HS-5 (cell line): ENCODE measurements at regions not wholly inside any gene's neighbourhood (a gene's known extent, or its start where the extent isn't known, plus 50 kb on each side); places are given as distances from the start of the nearest gene placed in this dataset.
"Not testable (repeated sequence)": the region's sequence is repeated elsewhere in the genome, so short reads cannot be mapped to it uniquely, and the experiment has no call there.

Source experiments
- DNase-seq: peaks from one replicate; pipeline ENCODE4 v3.0.0-alpha.2; 2012; ENCODE audit warnings: low read depth

DNA sequence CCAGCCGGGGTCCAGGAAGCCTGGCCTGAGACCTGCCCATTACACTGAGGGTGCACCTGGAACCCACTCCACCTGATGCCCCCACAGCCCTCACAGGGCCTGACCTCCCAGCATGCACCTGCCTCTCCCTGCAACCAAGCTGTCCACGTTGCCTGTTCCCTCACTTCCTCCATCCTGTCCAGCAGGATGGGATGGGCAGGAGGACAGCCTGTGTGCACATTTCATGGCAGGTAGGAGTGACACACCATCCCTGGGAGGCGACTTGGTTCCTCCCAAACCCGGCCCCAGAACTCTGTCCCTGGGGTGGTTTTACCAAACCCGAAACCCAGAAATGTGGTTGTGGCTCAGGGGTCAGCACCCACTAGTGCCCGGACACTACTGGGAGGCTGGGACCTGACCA is 203.8 kb upstream of the ZNF519 start:
- DNase-seq = not testable (repeated sequence)

- DNase-seq = not testable (repeated sequence)
These were observed 189.0 kb upstream of the ZNF519 start for GRCh38 chr18:14321217-14321616.

DNA sequence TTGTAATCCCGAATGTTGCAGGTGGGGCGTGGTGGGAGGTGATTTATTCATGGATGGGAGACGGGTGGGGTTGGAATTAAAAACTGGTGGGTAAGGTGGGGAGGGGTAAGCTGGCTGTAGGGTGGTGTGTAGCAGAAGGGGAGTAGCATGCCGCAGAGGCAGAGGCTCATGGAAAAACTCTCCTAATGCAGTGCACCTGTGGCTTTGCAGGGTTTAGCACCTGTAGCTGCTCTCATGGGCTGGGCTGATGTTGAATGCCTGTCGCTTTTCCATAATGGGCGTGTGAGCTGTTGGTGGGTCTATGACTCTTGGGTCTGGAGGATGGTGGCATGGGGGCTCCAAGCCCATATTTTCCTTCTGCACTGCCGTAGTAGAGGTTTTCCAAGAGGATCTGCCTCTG is 169.0 kb upstream of the ZNF519 start:
- not testable (repeated sequence) for DNase-seq

GRCh38 chr18:14295081-14295480 is 162.8 kb upstream of the ZNF519 start:
- DNase-seq = not testable (repeated sequence)

GRCh38 chr18:14285053-14285452 is 152.8 kb upstream of the ZNF519 start:
- DNase-seq = no peak

- DNase-seq = not testable (repeated sequence)
These were observed 143.2 kb upstream of the ZNF519 start for GRCh38 chr18:14275391-14275790.

- not testable (repeated sequence) for DNase-seq
These were observed 133.6 kb upstream of the ZNF519 start for GRCh38 chr18:14265637-14266410.

- DNase-seq = not testable (repeated sequence)
These were observed 130.6 kb upstream of the ZNF519 start for GRCh38 chr18:14262786-14263185.

GRCh38 chr18:14250084-14250677 is 117.9 kb upstream of the ZNF519 start:
- not testable (repeated sequence) for DNase-seq

GRCh38 chr18:14239224-14239623 is 107.0 kb upstream of the ZNF519 start:
- not testable (repeated sequence) for DNase-seq

GRCh38 chr18:14236356-14237048 is 104.3 kb upstream of the ZNF519 start:
- DNase-seq = not testable (repeated sequence)

- DNase-seq = not testable (repeated sequence)
These were observed 93.0 kb upstream of the ZNF519 start for GRCh38 chr18:14225286-14225679.

GRCh38 chr18:14224551-14225285 is 92.5 kb upstream of the ZNF519 start:
- DNase-seq = not testable (repeated sequence)

- not testable (repeated sequence) for DNase-seq
These were observed 91.7 kb upstream of the ZNF519 start for GRCh38 chr18:14223919-14224318.

DNA sequence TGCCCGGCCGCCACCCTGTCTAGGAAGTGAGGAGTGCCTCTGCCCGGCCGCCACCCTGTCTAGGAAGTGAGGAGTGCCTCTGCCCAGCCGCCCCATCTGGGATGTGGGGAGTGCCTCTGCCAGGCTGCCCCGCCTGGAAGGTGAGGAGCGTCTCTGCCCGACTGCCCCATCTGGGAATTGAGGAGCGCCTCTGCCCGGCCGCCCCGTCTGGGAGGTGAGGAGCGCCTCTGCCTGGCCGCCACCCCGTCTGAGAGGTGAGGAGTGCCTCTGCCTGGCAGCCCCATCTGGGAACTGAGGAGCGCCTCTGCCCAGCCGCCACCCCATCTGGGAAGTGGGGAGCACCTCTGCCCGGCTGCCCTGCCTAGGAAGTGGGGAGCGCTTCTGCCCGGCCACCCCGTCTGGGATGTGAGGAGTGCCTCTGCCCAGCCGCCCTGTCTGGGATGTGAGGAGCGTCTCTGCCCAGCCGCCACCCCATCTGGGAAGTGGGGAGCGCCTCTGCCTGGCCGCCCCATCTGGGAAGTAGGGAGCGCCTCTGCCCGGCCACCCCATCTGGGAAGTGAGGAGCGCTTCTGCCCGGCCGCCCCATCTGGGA is 91.1 kb upstream of the ZNF519 start:
- DNase-seq = not testable (repeated sequence)

- DNase-seq = not testable (repeated sequence)
These were observed 90.4 kb upstream of the ZNF519 start for GRCh38 chr18:14222354-14223221.

GRCh38 chr18:14221689-14222088 is 89.5 kb upstream of the ZNF519 start:
- DNase-seq = no peak

- not testable (repeated sequence) for DNase-seq
These were observed 83.7 kb upstream of the ZNF519 start for GRCh38 chr18:14215952-14216351.

- not testable (repeated sequence) for DNase-seq
These were observed 71.2 kb upstream of the ZNF519 start for GRCh38 chr18:14203424-14203823.

- not testable (repeated sequence) for DNase-seq
These were observed 58.7 kb upstream of the ZNF519 start for GRCh38 chr18:14190776-14191442.
